IPS-NIHi7 (cell line): ENCODE measurements at regions not wholly inside any gene's neighbourhood (a gene's known extent, or its start where the extent isn't known, plus 50 kb on each side); places are given as distances from the start of the nearest gene placed in this dataset.

Source experiments
- DNase-seq: peaks from one replicate; pipeline ENCODE4 v3.0.0; 2012; ENCODE audit warnings: mixed read lengths; ENCODE audit errors: extremely low spot score

DNA sequence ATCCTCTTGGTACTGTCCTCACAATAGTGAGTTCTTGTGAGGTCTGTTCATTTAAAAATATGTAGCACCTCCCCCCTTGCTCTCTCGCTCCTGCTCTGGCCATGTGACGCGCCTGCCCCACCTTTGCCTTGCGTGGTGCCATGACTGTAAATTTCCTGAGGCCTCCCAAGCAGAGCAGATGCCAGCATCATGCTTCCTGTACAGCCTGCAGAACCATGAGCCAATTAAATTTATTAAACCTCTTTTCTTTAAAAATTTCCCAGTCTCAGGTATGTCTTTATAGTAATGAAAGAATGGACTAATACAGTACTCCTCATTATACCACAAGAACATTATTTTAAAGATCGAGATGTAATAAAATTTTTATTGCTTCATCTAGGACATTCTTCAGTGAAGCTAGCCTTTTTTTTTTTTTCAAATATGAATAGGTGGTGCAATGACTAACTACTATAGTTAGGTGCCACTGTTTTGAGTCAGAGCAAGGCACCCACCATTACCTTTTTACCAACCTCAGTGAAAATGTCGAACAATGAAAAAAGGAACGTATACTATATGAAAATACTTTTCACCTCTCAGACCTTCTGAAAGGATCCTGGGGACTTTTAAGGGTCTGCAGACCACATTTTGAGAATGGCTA is 191.1 kb upstream of the SGK1 start:
- no peak for DNase-seq

DNA sequence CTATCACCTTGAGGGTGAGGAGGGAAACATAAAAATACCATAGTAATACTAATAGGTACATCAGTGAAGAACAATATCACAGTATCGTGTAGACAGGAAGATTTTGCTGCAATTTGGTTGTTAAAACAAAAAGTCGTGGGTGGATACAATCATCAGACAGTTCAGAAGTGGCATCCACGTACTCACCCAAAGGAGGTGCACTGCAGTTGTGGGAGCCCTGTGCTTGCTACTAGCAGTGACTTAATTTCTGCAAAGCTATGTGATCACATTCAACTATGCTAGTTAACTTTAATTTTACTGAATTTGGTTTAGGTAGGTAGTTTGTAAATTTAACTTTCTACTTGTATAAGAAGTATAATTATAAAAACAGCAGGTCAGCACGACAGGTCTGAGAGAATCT is 188.2 kb upstream of the SGK1 start:
- no peak for DNase-seq

- no peak for DNase-seq
Observed at GRCh38 chr6:134503585-134504281, 185.8 kb upstream of the SGK1 start.

GRCh38 chr6:134502614-134503549 is 185.0 kb upstream of the SGK1 start:
- no peak for DNase-seq

GRCh38 chr6:134495890-134496248 is 178.0 kb upstream of the SGK1 start:
- DNase-seq: no peak

DNA sequence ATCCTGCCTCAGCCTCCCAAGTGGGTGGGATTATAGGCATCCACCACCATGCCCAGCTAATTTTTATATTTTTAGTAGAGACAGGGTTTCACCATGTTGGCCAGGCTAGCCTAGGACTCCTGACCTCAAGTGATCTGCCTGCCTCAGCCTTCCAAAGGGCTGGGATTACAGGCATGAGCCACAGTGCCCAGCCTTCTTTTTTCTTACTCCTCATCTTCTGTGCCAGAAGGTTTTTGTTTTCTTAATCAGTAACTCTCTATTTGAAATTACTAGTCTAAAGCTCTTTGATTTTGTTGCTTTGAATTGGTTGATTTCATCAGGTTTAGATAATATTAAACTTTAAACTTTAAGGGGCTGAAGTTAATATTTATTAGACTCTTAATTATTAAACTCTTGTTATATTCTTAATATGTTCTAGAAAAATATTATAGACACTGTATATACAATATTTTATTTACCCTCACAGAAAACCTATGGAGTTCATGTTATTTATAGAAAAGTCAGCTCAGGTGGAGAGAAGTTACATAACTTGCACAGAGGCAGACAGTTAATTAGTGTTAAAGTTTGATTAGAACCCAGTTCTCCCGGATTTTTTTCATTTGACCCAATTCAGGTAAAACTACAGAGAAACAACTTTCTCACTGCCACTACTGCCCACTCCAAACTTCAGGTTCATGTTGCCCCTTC is 177.4 kb upstream of the SGK1 start:
- no peak for DNase-seq

DNA sequence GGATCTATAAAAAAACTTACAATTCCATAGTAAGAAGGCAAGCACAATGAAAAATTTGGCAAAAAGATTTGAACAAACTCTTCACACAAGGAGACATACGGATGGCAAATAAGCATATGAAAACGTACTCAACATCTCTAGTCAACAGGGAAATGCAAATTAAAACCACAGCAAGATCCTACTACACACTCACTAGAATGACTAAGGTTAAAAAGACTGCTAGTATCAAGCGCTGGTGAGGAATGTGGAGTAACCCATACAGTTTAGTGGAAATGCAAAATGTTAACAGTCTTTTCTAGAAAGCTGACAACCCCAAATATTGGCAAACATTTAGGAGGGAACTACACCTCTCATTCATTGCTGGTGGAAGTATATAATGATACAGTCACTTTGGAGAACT is 175.9 kb upstream of the SGK1 start:
- DNase-seq: no peak

DNA sequence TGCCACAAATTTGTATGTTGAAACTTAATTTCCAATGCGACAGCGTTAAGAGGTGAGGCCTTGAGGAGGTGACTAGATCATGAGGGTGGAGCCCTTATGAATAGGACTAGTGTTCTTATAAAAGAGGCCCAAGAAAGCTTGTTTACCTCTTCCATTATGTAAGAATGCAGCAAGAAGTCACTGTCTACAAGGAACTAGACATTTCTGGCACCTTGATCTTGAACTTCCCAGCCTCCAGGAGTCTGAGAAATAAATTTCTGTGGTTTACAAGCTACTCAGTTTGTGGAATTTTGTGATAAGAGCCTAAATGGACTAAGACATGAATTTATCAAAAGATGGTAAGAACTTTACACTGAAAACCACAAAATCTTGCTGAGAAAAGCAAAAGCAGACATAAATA is 173.6 kb upstream of the SGK1 start:
- no peak for DNase-seq

GRCh38 chr6:134482593-134483270 is 164.8 kb upstream of the SGK1 start:
- DNase-seq: no peak

- DNase-seq: no peak
Observed at GRCh38 chr6:134481966-134482365, 164.1 kb upstream of the SGK1 start.

GRCh38 chr6:134480593-134480992 is 162.7 kb upstream of the SGK1 start:
- no peak for DNase-seq

DNA sequence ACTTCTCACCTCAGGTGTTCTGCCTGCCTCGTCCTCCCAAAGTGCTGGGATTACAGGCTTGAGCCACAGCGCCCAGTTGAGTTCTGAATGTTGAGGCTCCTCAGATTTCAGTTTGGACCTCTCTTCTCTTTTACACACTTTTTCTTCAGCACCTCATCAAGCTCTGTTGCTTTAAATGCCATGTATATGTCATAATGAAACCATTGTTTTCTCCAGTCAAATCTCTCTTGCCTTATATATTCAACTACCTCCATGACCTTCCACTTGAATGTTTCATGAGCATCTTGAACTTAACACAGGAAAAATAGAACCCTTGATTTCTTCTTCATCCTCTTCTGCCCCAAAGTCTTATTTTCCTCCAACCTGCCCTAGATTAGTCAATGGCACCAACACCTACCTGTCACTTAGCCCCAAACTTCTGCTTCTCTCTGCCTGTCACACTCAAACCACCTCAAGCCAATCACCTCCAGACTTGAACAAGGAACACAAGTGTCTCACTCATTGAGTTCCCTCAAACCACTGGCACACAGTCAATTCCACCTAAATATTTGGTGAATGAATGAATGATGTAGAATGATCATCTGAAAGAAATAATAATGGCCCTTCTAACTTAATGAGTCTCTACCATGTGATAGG is 161.0 kb upstream of the SGK1 start:
- no peak for DNase-seq

GRCh38 chr6:134477991-134478635 is 160.2 kb upstream of the SGK1 start:
- DNase-seq: no peak

DNA sequence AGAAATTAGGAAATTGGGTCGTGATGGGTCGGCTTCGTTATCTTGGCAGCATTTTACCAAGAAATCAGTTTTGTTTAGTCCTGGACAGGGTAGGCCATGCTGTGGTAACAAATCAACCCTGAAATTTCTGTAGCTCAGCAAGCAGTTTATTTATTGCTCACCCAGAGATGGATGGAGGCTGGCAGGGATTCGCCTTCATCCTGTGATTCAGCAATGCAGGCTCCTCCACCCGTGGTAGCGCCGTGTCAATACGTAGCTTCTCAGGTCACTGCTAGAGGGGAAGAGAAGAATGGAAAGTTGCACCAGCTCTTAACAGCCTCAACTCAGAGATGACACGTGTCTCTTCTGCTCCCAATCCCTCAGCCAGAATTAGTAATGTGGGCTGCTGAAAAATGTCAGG is 157.0 kb upstream of the SGK1 start:
- no peak for DNase-seq

- no peak for DNase-seq
Observed at GRCh38 chr6:134472661-134473060, 154.7 kb upstream of the SGK1 start.

DNA sequence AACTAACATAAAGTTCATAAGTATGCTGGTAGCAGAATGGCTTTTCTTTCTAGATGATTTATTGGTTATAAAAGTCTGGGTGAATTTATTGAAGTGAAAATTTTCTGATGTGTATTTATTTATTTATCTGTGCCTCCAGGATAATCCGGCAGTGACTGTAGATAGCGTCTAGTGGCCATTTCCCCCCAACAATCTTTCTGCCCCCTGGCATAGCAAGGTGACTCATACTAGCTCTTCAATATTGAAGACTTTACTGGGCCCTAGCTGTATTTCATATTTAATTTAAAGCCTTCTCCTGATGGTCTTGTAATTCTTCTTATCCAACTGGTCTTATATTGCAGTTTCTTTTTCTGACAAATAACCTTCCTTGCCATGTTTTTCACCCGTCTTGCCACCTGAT is 154.1 kb upstream of the SGK1 start:
- no peak for DNase-seq

DNA sequence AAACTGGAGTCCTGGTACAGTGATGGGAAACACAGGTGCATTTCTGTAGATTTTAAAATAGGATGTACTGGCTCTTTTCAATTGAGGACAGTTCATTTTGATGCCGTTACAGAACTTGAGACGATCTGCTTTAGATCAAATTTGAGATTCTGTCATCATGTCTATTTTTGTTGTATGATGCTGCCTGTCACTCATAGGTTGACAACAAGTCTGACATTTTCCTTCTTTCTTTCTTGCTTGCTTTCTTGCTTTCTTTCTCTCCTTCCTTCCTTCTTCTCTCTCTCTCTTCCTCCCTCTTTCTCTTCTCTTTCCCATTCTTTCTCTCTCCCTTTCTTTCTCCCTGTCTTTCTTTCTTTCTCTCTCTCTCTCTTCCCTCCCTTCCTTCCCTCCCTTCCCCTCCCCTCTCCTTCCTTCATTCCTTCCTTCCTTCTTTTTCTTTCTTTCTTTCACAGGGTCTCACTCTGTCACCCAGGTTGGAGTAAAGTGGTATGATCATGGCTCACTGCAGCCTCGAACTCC is 152.6 kb upstream of the SGK1 start:
- DNase-seq: no peak

DNA sequence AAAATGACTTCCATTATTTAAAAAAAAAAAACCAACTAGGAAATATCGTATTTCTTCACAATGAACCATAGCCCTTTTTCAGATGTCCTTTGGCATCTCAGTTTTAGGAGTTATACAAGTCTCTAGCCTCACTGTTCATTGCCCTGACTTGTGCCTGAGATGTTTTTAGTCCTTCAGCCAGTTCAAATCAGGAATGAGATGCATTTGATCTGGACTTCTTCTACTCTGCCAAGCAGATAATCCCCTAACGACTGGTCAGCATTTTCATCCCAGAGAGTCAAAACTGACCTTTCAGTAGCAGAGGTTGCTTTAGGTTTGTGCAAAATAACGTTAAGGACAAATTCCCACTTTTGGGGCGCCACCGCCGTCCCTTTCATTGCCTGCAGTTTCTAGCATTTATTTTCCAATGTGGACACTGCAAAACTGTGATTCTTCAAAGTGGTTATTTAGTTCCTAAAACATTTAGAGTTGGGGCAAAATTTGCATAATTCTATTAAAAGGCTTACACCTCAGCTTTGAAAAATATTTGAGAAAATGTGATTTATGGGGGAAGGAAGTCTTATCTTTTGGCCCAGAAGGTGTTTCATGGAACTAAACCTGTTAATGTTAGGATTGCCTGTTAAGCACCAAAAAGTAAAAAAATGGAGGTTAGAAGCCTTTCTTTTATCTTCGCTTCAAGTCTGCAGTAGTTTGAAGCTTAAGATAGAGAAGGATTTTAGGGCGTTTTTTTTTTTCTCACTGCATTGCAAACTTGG is 152.0 kb upstream of the SGK1 start:
- no peak for DNase-seq

- DNase-seq: no peak
Observed at GRCh38 chr6:134468633-134469032, 150.7 kb upstream of the SGK1 start.

- no peak for DNase-seq
Observed at GRCh38 chr6:134467620-134468019, 149.7 kb upstream of the SGK1 start.
